RKO (cell line): ENCODE measurements at regions not wholly inside any gene's neighbourhood (a gene's known extent, or its start where the extent isn't known, plus 50 kb on each side); places are given as distances from the start of the nearest gene placed in this dataset.
"Not testable (repeated sequence)": the region's sequence is repeated elsewhere in the genome, so short reads cannot be mapped to it uniquely, and the experiment has no call there.

Experiments used
- DNase-seq: peaks from one replicate; pipeline ENCODE4 v3.0.0-alpha.2; 2016; ENCODE audit warnings: low spot score

DNA sequence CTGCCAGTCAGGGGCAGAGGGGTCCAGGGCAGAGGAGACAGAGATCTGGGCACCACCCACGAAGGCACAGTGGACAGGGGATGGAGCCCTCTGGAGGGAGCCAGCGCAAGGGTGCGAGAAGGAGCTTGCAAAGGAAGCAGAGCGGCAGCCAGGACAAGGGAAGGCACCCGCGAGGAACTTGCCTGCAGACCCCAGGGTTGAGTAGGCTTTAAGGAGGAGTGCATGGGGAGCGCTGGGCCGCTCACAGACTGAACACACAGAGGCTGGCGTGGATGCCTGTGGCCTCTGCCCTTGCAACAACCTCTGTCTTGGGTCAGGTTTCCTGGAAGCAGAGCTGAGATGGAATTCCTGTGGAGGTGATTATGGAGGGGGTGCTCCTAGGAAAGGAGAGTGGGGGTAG, 374.4 kb downstream of the CNTNAP3B start:
- not testable (repeated sequence) for DNase-seq

DNA sequence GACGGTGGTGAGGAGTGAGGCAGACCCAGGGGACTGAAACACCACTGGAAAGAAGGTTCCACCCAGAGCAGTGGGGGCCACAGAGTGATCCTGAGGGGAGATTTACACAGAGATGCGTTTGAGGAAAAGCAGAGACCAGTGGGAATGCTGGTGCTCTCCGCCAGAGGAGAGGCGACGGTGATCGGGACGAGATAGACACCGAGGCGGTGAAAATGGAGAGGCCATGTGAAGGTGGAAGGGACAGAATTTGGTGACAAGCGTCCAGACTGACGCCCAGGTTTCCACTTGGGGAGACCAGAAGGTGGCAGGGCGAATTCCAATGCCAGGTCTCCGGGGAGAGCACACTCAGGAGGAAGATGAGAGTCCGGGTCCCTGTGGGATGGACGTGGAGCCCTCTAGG, 374.8 kb downstream of the CNTNAP3B start:
- not testable (repeated sequence) for DNase-seq

DNA sequence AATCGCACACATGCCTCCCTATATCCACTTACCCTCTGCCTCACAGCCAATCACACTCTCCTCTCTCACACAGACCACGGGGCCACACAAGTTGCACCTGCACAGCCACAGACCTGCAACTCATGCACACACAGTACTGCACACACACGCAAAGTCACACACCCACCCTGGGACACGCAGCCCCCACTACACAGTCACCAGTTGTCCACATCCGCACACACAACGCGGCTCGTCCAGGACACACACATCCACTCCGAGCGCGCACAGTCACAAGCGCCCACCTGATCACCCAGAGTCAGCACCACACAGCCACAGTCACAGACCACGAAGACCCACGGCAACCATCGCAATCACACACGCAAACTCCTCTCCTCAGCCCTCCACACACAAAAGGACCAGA, 387.3 kb downstream of the CNTNAP3B start:
- DNase-seq, result not testable (repeated sequence)

DNA sequence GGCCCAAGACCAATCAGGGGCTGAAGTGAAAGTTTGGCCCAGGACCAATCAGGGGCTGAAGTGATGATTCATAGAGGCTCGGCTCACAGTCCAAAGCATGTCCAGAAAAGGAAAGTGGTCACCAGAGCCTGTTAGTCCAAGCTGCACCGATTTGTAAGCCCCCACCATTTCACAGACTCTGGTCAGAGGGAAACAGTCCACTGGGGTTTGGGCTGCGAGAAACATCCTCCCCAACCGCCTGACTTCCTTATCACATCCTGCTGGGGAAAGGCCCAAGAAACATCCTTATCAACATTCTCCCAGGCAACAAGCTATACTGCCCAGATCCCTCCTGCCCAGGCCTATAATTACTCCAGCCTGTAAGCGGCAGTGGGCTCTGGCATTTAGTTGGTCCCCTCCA, 388.1 kb downstream of the CNTNAP3B start:
- not testable (repeated sequence) for DNase-seq

DNA sequence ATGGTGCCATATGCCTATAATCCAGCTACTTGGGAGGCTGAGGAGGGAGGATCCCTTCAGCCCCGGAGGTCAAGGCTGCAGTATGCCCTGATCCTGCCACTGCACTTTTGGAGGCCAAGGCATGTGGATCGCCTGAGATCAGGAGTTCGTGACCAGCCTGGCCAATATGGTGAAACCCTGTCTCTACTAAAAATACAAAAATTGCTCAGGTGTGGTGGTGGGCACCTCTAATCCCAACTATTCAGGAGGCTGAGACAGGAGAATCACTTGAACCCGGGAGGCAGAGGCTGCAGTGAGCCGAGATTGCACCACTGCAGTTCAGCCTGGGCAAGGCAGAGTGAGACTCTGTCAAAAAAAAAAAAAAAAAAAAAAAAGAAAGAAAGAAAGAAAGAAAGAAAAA, 390.5 kb downstream of the CNTNAP3B start:
- not testable (repeated sequence) for DNase-seq

DNA sequence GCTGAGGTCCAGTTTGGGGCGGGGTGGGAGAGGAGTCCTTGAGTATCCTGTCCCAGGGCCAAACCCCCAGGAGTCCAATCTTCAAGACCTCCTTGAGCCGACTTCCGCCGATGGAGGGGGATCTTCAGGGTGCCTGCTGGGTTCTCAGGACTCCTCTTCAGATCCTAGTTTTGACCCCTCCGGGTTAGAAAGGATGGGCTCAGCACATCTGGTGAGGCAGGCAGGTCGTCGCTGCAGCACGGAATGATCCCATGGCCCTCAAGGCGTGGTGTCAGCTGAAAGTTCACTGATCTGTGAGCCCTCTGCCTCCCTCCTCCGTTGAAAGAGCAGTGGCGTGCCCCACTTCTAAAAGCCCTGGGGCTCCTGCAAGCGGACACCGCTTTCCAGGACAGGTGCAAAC, 430.0 kb downstream of the CNTNAP3B start:
- not testable (repeated sequence) for DNase-seq

DNA sequence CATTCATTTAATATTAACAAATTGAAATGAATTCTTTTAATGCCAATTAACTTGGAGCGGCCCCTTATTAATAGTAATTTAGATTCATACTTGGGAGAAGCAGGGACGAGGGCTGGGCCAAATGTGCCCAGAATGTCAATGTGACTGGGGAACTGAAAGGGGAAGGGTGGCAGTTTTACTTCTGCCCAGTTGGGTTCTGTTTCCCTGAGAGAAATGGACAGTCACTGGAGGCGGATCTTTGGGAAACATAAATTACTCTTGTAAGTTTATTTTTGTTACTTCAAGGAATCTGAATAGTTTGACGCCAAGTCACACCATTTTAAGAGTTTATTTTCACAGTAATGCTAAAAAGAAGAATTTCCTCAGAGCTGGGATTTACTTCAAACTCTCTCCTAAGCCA, 432.1 kb downstream of the CNTNAP3B start:
- not testable (repeated sequence) for DNase-seq

DNA sequence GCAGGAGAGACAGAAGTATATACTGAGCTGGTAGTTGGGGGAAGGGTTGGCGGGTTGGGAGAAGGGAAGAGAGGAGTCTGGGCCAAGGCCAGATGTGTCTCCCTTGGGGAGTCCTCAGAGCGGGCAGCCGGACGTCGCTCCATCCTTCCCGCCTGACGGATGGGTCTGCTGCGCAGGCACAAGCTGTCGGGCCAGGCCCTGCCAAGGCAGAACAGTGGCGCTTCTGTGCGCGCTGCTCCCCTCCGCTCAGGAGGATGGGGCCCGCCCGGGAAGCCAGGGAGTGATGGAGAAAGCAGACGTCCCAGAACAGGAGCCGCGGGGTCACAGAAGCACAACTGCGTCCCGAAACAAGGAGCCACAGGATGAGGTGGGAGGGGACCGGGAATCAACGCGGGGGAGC, 449.9 kb downstream of the CNTNAP3B start:
- not testable (repeated sequence) for DNase-seq

DNA sequence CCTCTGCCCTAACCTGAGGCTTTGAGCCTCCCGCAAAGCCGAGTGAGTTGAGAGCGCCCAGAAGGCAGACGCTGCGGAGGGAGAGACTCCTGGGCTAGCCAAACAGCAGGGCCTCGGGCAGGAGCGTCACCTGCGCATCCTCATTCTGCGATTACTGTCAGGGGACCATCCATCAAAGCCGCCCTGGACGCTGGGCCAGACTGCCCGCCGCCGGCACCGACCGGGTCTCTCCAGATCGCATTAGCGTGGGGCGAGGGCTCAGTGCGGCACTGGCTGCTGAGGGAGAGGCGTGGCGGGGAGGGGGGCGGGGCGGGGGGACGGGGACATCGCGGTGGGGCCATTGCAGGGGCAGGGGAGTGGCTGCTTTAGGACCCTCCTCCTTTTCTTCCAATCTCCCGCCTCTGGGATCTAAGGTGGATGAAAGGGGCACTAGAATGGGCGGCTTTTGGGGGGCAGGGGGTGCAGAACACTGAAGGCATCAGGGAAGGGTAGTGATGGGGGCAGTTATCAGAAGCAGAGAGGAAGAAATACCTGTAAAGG, 465.7 kb downstream of the CNTNAP3B start:
- not testable (repeated sequence) for DNase-seq

DNA sequence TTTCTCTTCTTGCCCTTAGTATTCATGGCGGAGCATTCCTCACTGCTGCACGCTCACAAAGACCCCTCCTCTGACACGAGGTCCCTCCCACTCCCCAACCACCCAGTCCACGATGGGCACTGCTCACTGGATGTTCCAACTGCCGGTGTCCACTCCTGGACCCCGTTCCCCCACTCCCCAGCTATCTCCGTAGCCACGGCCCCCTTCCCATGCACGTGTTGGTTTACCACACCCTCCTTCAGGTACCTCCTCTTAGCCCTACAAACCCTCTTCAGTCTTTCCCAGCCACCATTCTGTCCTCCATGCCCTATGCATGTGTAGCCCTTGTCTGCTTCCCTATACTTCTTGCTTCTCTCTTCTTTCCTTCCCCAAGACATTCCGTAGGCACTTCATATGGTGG, 469.6 kb upstream of the ZNG1F start:
- DNase-seq, result not testable (repeated sequence)

DNA sequence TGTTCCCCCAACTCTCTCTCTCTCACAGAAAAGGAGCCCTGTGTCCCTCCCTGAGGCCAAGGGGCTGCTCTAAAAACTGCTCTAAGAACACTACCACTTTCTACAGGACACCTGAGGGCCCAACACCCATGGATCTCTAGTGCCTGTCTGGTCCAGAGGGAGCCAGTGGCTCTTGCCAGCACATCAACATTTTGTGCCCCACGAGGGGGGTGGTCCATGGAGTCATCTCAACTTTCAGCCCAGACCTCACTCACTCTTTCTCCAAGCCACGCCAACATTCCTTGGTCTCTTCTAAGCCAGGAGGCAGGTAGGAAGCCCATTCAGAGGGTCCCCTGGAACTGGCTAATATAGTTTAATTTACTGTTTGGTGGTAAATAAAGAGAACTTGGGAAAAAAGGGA, 469.0 kb upstream of the ZNG1F start:
- DNase-seq, result not testable (repeated sequence)

DNA sequence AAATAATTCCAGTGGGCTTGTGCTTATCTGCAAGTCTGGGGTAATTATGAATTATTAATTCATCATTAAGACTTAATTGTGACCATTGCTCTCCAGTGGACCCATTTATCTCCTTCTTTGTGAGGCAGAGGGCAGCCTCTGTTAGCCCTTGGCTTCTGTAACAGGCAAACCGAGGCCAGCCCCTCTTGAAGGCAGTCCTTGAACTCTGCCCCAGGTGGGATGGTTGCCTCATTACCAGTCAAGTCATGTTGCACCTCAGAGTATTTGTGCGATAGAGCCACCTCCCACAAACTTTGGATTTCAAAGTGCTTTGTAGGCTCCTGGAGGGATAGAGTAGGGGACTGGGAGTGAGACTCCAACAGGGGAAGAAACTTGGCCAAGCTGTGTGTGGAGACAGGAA, 468.0 kb upstream of the ZNG1F start:
- not testable (repeated sequence) for DNase-seq

DNA sequence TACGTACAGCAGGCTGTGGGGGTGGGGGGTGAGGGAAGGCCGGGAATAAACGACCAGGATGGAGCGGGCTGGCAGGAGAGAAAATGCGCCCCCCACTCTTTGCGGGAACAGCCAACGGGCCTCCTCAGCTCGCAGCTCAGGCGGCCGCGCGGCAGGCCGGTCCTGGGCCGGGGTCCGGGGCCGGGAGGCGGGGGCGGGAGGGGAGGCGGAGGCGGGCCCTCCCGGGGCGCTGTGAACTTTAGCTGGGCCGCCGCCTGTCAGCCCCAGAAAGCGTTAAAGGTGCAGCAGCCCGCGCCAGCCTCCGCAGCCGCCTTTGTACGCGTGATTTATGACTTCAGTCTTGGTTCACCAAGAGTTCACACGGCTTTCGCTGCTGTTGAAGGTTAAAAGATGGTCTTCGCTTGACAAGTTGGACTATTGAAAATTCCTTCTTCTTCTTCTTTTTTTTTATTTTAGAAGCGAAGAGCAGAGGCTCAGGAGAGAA, 466.0 kb upstream of the ZNG1F start:
- not testable (repeated sequence) for DNase-seq

DNA sequence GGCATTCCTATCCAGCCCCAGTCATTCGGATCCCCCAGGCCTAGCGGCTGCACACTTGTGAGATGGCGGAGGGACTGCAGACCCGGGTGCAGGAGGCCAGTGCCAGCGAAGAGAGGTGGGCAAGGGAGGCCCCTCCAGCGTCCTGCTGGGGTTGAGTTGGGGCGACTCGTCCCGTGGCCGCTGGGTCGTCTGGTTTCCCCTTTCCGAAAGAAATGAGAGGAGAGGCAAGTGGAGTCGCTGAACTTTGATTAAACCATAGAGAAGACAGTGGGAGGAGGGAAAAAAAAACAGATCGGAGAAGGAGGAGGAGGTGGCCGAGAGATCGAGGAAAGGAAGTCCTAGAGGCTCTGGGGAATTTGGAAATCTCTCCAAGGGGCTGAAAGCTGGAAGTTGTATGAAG, 465.2 kb upstream of the ZNG1F start:
- not testable (repeated sequence) for DNase-seq

DNA sequence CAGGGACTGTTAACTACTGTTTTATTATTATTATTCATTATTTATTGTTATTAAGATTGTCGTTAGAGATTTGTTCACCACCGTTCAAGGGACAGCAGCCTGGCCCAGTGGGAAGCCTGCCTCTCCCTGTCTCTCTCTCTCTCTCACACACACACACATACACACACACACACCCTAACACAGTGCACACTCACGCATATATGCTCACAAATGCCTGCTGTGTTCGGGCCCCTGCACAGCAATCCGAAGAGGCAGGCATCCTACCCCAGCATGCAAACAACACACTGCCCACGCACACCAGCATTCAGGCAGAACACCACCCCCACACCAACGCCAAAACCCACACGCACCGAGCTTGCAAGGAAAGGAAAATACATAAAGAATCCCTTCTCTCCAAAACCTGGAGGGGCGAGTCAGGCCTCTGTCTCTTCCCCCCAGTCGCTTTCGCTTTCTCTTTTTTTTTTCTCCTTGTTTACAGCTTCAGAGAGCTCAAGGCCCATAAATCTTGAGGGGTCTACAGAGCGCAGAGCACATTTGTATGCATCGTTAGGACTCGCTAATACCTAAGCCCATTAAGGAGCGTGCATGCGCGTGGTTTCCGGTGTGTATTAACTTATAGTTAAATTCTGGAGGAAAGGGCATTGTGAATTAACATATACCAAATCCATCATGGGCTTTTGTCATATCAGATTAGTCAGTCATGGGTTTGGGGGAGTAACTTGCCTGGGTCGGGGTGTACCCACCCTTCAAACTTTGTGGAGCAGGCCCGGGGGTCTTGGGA, 464.6 kb upstream of the ZNG1F start:
- DNase-seq, result not testable (repeated sequence)

DNA sequence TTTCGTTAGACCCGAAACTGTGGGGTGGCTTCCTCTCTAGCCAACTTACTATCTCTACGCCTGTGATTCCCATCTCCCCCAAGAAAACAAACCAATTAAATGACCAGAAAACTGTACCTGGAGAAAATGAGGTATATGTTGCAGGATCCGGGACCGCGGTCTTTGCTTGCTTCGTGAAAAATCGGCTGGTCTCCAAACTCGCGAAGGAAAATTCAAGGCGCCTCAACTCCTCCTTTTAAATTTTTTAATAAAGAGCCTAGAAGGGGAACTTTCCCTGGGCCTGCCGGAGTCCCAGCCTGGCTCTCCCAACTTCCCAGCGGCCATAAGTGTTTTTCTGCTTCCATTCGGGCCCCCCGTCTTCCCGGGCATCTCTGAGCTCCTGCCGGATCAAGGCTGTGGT, 463.7 kb upstream of the ZNG1F start:
- not testable (repeated sequence) for DNase-seq

DNA sequence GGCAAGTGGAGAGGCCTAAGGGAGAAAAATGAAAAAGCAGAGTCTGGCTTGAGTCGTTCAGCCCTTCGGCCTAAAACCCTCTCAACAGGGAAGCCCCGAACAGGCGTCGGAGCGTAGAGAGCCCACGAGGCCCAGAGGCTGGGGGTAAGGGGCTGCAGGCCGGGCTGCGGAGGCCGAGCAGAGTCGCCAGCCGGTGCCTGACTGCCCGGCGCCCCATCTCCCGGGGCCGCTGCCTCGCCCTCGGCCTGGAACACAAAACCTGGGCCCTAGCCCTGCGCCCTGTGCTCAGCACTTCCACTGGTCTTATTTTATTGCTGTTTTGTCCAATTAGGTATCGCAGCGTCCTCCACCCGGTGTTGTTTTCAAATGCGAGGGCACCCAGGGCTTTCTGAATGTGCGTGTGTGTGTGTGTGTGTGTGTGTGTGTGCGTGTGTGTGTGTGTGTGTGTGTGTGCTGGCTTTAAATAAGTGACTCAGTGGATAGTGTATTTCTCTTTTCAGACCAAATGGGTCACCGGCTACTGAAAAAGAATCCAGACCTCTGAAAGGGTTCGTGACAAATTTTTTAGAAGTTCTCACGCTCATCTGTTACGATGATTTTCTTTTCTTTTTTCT, 463.1 kb upstream of the ZNG1F start:
- DNase-seq, result not testable (repeated sequence)

DNA sequence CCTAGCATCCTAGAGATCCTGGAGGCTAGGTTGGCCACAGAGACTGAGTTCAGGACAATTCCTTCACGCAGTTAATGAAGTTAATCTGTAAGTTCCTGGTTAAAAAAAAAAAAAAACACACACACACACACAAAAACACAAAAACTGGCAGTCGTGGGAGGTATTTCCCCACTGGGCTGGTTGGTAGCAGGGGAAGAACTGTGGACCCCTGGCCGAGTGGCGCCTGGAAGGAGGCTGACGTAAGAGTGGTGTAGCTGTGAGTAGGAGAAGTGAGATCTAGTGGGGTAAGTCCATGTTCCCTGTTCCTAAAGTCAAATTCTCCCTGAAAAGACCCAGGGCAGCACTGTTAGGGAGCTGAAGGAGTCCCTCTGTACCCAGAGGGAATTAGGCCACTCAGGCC, 461.0 kb upstream of the ZNG1F start:
- DNase-seq, result not testable (repeated sequence)

DNA sequence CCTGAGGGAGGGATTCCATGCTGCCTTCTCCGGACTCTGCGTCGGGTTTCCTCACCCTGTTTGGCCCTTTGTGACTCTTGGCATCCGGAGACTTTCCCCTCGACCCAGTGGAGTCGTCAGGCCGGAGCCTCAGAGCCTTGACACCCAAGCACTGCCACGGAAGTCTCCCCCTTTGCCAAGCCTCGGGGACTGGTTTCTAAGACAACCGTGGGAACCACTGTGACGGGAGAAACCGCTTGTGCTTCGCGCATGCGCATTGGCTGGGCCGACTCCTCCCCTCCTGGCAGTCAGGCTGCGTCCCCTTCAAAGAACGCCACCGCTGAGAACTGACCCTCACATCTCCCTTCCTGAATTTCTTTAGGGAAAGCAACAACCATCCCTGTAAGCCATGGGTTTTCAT, 459.4 kb upstream of the ZNG1F start:
- not testable (repeated sequence) for DNase-seq

DNA sequence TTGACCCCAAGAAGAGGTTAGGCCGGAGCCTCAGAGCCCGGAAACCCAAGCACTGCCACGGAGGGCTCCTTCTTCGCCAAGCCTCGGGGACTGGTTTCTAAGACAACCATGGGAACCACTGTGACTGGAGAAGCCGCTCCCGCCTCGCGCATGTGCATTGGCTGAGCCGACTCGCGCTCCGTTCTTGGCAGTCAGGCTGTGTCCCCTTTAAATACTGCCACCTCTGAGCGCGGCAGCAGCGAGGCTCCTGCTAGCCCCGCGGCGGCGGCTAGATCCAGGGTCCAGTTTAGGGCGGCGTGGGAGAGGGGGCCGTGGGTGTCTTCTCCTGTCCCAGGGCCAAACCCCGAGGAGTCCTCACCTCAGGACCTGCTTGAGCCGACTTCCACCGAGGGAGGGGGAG, 457.1 kb upstream of the ZNG1F start:
- not testable (repeated sequence) for DNase-seq

DNA sequence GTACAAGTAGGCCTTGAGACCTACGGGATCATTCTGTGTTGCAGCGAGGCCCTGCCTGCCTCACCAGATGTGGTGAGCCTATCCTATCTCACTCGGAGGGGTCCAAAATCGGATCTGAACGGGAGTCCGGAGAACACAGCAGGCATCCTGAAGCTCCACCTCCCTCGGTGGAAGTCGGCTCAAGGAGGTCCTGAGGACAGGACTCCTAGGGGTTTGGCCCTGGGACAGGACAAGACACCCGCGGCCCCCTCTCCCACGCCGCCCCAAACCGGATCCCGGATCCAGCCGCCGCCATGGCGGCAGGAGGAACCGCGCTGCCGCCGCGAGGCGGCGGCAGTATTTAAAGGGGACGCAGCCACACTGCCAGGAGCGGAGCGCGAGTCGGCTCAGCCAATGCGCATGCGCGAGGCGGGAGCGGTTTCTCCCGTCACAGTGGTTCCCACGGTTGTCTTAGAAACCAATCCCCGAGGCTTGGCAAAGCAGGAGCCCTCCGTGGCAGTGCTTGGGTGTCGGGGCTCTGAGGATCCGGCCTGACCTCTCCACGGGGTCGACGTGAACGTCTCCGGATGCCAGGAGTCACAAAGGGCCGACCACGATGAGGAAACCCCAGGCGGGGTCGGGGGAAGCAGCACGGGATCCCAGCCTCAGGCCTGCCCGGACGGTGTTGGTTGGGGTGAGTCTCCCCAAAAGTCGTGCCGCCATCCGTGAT, 454.6 kb upstream of the ZNG1F start:
- DNase-seq, result peak; percentile 87

DNA sequence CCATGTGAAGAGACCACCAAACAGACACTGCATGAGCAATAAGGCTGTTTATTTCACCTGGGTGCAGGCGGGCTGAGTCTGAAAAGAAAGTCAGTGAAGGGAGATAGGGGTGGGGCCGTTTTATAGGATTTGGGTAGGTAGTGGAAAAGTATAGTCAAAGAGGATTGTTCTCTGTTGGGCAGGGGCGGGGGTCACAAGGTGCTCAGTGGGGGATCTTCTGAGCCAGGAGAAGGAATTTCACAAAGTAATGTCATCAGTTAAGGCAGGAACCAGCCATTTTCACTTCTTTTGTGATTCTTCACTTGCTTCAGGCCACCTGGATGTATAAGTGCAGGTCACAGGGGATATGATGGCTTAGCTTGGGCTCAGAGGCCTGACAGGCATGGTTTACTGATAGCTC, 444.6 kb upstream of the ZNG1F start:
- DNase-seq, result not testable (repeated sequence)
